GM04504 (cell line): ENCODE measurements at regions not wholly inside any gene's neighbourhood (a gene's known extent, or its start where the extent isn't known, plus 50 kb on each side); places are given as distances from the start of the nearest gene placed in this dataset.
A peak's percentile ranks its signal among the peaks of the same experiment; 100 is the strongest.
"Not testable (repeated sequence)": the region's sequence is repeated elsewhere in the genome, so short reads cannot be mapped to it uniquely, and the experiment has no call there.

Experiments used
- DNase-seq: peaks from one replicate; pipeline ENCODE4 v3.0.0-alpha.2; 2012; ENCODE audit warnings: low read depth

DNA sequence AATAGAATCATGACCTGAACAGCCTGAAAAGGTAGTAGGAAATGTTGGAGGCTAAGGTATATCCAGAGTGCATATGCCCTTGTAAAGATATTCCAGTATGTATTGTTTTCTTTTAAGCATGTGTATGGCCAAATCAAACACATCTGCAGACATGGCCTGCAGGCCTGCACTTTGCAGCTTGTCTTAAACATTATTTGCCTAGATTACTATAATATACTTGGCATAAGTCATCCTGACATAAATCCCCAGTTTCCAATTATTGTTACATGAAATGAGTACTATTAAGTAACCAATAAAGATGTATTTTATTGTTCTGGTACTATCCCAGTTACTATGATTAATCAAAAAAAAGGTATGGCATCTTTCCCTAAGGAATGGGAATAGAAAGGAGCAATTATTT is 169.1 kb upstream of the PTBP2 start:
- no peak for DNase-seq

- no peak for DNase-seq
Measured at GRCh38 chr1:96553811-96554210, 167.8 kb upstream of the PTBP2 start.

- no peak for DNase-seq
Measured at GRCh38 chr1:96554364-96554763, 167.2 kb upstream of the PTBP2 start.

DNA sequence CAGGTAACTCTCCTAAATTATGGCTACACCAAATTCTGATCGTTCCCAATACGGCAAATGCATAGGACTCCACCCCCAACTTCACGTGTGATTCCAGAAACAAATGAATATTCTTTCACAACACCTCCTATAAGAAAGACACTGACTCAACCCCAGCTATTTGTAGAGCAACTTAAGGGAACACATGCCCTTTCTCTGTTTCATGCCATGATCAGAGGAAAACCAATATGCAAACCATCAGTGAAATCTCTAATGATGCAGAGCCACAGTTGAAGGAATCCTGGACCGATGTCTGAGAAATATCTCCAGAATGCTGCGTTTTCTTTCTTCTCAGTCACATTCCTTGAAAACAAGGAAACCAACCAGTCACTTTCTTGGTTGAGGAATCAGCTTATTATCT is 164.2 kb upstream of the PTBP2 start:
- DNase-seq = peak; percentile 26

DNA sequence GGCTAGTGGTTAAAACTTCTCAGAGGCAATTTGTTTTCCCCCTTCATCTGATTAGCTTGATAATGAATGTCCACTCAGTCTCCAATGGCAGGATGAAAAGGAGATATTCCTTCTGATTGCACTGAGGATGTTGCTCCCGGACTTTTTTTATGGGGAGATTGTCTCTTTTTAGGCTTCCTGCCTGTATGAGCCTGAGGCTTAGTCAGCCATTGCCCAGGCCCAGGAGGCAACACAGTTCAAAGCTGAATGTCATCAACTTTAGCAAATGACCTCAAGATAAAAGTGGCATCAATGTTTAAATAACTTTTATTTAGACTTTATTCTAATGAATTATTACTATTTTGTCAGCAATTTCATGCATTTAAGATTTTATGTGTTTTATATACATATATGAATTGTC is 162.9 kb upstream of the PTBP2 start:
- DNase-seq = no peak

- DNase-seq = no peak
Measured at GRCh38 chr1:96559181-96559580, 162.4 kb upstream of the PTBP2 start.

GRCh38 chr1:96559707-96560596 is 161.6 kb upstream of the PTBP2 start:
- peak; percentile 89 for DNase-seq

GRCh38 chr1:96562094-96562493 is 159.5 kb upstream of the PTBP2 start:
- no peak for DNase-seq

DNA sequence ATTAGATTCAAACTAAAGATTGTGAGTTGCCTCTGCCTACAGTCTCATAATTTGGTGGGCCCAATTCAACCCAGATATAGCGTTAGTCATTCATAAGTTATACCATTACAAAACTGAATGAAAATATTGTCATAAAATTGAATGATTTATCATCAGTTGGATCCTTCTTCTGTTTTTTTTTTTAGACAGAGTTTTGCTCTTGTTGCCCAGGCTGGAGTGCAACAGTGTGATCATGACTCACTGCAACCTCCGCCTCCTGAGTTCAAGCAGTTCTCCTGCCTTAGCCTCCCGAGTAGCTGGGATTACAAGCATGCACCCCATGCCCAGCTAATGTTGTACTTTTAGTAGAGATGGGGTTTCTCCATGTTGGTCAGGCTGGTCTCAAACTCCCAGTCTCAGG is 157.2 kb upstream of the PTBP2 start:
- not testable (repeated sequence) for DNase-seq

- DNase-seq = no peak
Measured at GRCh38 chr1:96565546-96565945, 156.0 kb upstream of the PTBP2 start.

GRCh38 chr1:96568639-96569038 is 152.9 kb upstream of the PTBP2 start:
- no peak for DNase-seq

DNA sequence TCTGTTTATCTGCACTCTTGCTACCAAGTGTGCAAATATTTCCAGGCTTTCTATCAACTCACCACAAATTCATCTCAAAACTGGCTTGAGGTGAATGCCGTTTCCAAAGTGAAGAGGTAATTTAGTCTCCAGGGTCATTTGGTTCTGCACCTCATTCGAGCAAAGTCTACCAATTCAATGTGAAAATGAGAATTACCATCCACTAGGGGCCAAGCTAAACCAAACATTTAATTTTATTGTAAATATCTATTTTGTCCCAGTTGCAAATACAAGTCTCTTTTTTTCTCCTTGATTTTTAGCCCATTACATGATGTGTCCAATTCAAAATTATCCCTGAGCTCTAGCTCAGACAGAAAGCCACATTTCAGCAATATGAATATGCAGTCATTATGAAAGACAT is 152.3 kb upstream of the PTBP2 start:
- DNase-seq = no peak

DNA sequence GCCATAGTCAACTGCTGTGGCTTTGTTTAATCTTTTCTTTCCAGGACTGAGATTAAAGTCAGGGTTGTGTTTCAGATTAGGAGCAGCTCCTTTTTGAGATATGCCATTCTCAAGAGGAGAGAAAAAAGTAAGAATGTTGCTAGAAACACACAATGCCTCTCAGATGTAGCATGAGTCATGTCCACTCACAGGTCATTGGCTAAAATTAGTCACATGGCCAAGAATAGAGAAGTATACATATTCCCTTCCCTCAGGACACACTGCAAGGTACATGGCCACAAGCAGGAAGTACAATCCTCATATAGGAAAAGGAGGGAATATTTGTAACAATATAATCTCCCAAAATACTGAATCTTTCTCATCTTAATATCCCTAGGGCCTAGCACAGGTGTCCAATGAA is 141.9 kb upstream of the PTBP2 start:
- no peak for DNase-seq

- DNase-seq = no peak
Measured at GRCh38 chr1:96580920-96581319, 140.7 kb upstream of the PTBP2 start.

DNA sequence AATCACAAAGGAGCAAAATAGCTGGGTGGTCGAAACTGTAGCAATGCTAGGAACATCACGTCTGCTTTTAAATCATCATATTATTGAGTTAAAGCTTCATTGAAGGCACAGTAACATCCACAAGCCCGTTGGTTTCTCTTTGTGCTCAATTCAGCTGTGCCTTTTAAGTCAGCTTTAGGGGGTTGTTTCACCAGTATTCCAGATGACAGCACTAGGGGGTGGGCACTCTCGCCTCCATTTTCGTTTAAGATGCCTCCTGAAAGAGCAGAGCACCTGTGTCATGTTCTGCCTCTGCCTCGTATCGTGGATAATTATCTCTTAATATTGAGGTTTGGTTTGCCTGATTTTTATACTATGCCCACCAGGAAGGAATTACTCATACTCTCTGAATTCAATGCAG is 139.8 kb upstream of the PTBP2 start:
- no peak for DNase-seq

- no peak for DNase-seq
Measured at GRCh38 chr1:96583903-96584302, 137.7 kb upstream of the PTBP2 start.

DNA sequence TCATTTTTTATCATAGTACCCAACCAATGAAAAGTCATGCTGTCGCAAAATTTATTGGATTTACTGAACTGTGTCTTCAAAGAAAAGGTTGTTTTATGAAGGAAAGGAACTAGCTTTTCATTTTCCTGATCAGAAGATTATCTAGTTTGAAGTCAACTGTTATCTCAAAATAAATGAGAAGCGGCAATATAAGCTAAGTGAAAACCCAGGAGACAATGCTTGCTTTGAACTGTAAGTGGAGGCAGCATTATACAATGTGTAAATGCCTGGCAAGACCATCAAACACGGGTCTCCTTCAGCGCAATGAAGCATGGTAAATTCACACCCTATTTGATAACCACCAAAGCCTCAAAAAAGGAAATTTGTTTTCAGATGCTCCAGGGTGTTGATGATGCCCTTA is 134.4 kb upstream of the PTBP2 start:
- DNase-seq = no peak

- no peak for DNase-seq
Measured at GRCh38 chr1:96588416-96588995, 133.1 kb upstream of the PTBP2 start.

GRCh38 chr1:96595530-96595929 is 126.1 kb upstream of the PTBP2 start:
- not testable (repeated sequence) for DNase-seq

DNA sequence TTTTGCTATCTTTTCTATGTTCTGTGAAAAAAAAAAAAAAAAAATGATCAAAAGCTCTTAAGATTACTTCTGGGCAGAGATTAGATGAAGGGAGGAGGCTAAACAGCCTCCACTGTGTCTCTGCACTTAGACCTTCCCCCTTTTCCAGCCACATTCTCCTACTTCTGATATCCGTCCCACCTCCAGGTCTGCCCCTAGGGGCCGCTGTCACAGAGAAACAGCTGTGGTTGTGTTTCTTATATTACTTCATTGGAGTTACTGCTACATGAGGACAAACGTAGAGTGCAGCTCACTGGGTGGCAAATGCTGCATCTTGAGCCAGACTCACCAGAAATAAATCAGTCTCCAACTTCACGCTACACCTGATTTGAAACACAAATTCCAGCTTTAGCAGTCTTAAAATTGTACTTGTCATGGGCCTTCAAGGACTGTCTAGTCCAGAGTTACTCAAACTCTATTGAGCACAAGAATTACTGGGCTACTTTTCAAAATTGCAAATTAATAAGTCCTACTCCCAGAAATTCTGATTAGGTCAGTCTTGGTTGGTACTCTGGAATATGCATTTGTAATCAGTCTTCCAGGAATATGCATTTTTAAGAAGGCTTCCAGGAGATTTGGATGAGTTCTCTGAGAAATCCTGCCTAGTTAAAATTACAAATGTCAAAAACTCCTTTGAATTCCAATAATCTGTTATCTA is 125.2 kb upstream of the PTBP2 start:
- DNase-seq = no peak

DNA sequence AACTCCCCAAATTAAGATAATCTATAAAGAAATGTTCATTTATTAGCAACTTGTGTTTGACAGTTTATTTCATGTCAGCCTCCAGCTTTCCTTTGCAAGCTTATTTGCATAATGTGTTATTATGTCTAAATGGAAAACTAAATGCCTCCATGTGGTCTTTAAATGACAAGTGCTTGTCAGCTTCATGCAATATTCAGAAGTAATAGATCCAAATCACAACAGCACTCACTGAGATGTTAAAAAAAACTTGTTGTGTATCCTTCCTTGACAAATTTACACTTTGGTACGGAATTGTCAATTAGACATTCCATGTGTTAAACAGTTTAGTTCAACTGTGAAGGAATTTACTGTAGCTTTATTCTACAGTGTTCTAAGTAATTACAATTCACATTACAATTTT is 124.4 kb upstream of the PTBP2 start:
- no peak for DNase-seq

DNA sequence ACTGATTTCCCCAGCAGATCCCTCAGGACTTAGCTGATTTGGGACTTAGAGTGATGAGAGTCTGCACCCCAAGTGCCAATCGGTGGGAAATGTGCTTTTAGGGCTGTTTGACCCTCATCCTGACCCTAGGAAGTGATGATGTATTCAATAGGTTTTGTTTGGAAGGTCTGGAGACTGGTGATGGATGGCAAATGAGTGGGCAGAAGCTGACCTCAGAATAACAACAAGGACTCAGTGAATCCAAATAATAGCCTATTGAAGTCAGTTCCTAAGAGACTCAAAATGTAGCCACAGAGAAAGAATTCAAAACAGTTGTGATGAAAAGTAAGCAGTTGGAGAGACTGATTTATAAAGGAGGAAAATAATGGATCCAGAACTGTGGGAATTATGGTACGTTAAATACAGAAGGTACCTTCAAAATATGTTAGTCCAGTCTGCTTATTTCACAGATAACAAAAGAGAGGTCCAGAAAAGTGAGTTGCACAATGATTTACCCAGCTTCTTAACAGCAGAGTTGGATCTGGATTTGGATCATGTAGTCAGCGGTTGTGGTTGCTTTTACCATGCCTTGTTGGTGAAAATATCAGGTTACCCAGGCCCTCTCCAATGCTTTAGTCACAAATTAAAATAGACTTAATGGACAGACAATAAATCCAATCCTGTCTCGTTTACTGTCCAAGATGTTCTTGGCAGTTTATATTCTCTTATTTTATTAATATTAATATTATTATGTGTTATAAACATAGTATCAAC is 123.0 kb upstream of the PTBP2 start:
- DNase-seq = no peak
